ENCODE measurements at regions not wholly inside any gene's neighbourhood (a gene's known extent, or its start where the extent isn't known, plus 50 kb on each side); places are given as distances from the start of the nearest gene placed in this dataset.

- ATAC-seq (no peak), DNase-seq (ENCODE audit: low spot score) (no peak)
- Histone ChIP-seq H3K9me2 (ENCODE audit: insufficient read depth) (peaks cover 6% of the 10 kb centered on the region; the same call in 1 of the 2 replicates), H3K27me3 (ENCODE audit: insufficient read depth) (no peaks in the 10 kb centered on the region), H3K4me1 (ENCODE audit: insufficient read depth) (no peaks in the 10 kb centered on the region), H4K20me1 (replicated peaks; ENCODE audit: insufficient read depth) (no peaks in the 10 kb centered on the region), H2AFZ (no peak overlapping the region), H3K79me2 (replicated peaks; ENCODE audit: insufficient read depth) (no peaks in the 10 kb centered on the region), H3F3A (replicated peaks; ENCODE audit: low read depth) (no peaks in the 10 kb centered on the region), H3K4me3 (no peak overlapping the region), H3K36me3 (ENCODE audit: insufficient read depth) (no peaks in the 10 kb centered on the region), H3K4me2 (no peak overlapping the region), H3K27ac (ENCODE audit: low read depth) (no peak overlapping the region)
- no peaks in the 10 kb centered on the region for H3K9me3 Mint-ChIP-seq
- H3K36me3 Mint-ChIP-seq (ENCODE audit: low read depth): no peaks in the 10 kb centered on the region
- H3K4me3 Mint-ChIP-seq: no peak overlapping the region
- no peak for TF ChIP-seq ZNF462 (CRISPR knock-in tag; IDR thresholded peaks at IDR 0.05)
- H3K27me3 Mint-ChIP-seq (ENCODE audit: insufficient read depth, low read depth, poor library complexity): peaks cover 2% of the 10 kb centered on the region
- no peak overlapping the region for H3K27ac Mint-ChIP-seq
- H3K4me1 Mint-ChIP-seq: no peaks in the 10 kb centered on the region
These were observed 182.8 kb upstream of the C1QTNF7 start for GRCh38 chr4:15245006-15245530.

- no peaks in the 10 kb centered on the region for H3K9me3 Mint-ChIP-seq
- peaks cover under 1% of the 10 kb centered on the region for H3K27me3 Mint-ChIP-seq (ENCODE audit: insufficient read depth, low read depth, poor library complexity)
- H3K4me1 Mint-ChIP-seq: peaks cover 3% of the 10 kb centered on the region; the same call in 1 of the 3 replicates
- H3K4me1 ChIP-seq (ENCODE audit: insufficient read depth): no peaks in the 10 kb centered on the region
- no peak overlapping the region for H3K27ac Mint-ChIP-seq
- H3K4me2 ChIP-seq: no peak overlapping the region
- no peaks in the 10 kb centered on the region for H3K36me3 Mint-ChIP-seq (ENCODE audit: low read depth)
- H4K20me1 ChIP-seq (replicated peaks; ENCODE audit: insufficient read depth): no peaks in the 10 kb centered on the region
- no peak for ATAC-seq
- no peaks in the 10 kb centered on the region for H3K27me3 ChIP-seq (ENCODE audit: insufficient read depth)
- no peak overlapping the region for H3K4me3 ChIP-seq
- no peak overlapping the region for H3K4me3 Mint-ChIP-seq
- no peaks in the 10 kb centered on the region for H3K36me3 ChIP-seq (ENCODE audit: insufficient read depth)
- H3K9me2 ChIP-seq (ENCODE audit: insufficient read depth): peaks cover 2% of the 10 kb centered on the region; the same call in 1 of the 2 replicates
- H2AFZ ChIP-seq: no peak overlapping the region
- no peak overlapping the region for H3K27ac ChIP-seq (ENCODE audit: low read depth)
- H3F3A ChIP-seq (replicated peaks; ENCODE audit: low read depth): no peaks in the 10 kb centered on the region
- DNase-seq (ENCODE audit: low spot score): no peak
- H3K79me2 ChIP-seq (replicated peaks; ENCODE audit: insufficient read depth): no peaks in the 10 kb centered on the region
- TF ChIP-seq ETS1 (IDR thresholded peaks at IDR 0.05) (no peak), REST (IDR thresholded peaks at IDR 0.05; ENCODE audit: unreplicated experiment) (no peak), EZH2phosphoT487 (IDR thresholded peaks at IDR 0.05; ENCODE audit: unreplicated experiment) (no peak)
These were observed 177.8 kb upstream of the C1QTNF7 start for GRCh38 chr4:15250021-15250441.
